Mesenchymal stem cell (in vitro differentiated cells and primary cell): ENCODE measurements at regions not wholly inside any gene's neighbourhood (a gene's known extent, or its start where the extent isn't known, plus 50 kb on each side); places are given as distances from the start of the nearest gene placed in this dataset.

Source experiments
- DNase-seq: peaks from one replicate; pipeline ENCODE4 v3.0.0-alpha.2; 2013
- H2AFZ ChIP-seq: one replicate; pipeline ENCODE4 v1.6.1; 2013; ENCODE audit warnings: low read depth, mild to moderate bottlenecking, control low read depth, inconsistent platforms, low read length, moderate library complexity
- H2AK5ac ChIP-seq: 2 replicates; pipeline ENCODE4 v1.6.1; 2013; ENCODE audit warnings: low read length, moderate library complexity, mild to moderate bottlenecking, inconsistent platforms; ENCODE audit not compliant: severe bottlenecking
- H2BK120ac ChIP-seq: one replicate; pipeline ENCODE4 v1.6.1; 2013; ENCODE audit warnings: low read depth, mild to moderate bottlenecking, inconsistent platforms, low read length, moderate library complexity
- H2BK12ac ChIP-seq, 2 experiments: one replicate each; pipeline ENCODE4 v1.6.1; 2013; ENCODE audit warnings: inconsistent platforms in 2 of 2, low read length in 2 of 2, mild to moderate bottlenecking in 2 of 2, moderate library complexity in 2 of 2, control low read depth in 1 of 2
- H2BK15ac ChIP-seq: one replicate; pipeline ENCODE4 v1.6.1; 2013; ENCODE audit warnings: mild to moderate bottlenecking, low read depth, inconsistent platforms; ENCODE audit not compliant: poor library complexity, severe bottlenecking
- H2BK5ac ChIP-seq: 2 replicates; pipeline ENCODE4 v1.6.1; 2013; ENCODE audit warnings: low read depth, mild to moderate bottlenecking, low read length, control low read depth, inconsistent platforms; ENCODE audit not compliant: poor library complexity, severe bottlenecking
- H3K14ac ChIP-seq, 2 experiments: one replicate each; pipeline ENCODE4 v1.6.1; 2013; ENCODE audit warnings: inconsistent platforms in 2 of 2, low read length in 2 of 2, control low read depth in 1 of 2, mild to moderate bottlenecking in 1 of 2, moderate library complexity in 1 of 2
- H3K18ac ChIP-seq, 2 experiments: one replicate each; pipeline ENCODE4 v1.6.1; 2013; ENCODE audit warnings: inconsistent platforms in 2 of 2, low read length in 2 of 2, control low read depth in 1 of 2, low read depth in 1 of 2, mild to moderate bottlenecking in 1 of 2
- H3K23ac ChIP-seq, 2 experiments: one replicate each; pipeline ENCODE4 v1.6.1; 2013; ENCODE audit warnings: inconsistent platforms in 2 of 2, low read length in 2 of 2, mild to moderate bottlenecking in 2 of 2, moderate library complexity in 2 of 2, control low read depth in 1 of 2
- H3K27ac ChIP-seq: 2 replicates; pipeline ENCODE4 v1.5.1; 2013; ENCODE audit warnings: mild to moderate bottlenecking, moderate library complexity, low read length, control low read depth, inconsistent platforms; ENCODE audit not compliant: poor library complexity, severe bottlenecking
- H3K27me3 ChIP-seq, 2 experiments: 2 replicates each; pipeline versions ENCODE4 v1.6.1 to v1.7.0; 2013; ENCODE audit warnings: low read length in 2 of 2, mild to moderate bottlenecking in 2 of 2, moderate library complexity in 2 of 2, control low read depth in 1 of 2, inconsistent platforms in 1 of 2; ENCODE audit not compliant: control insufficient read depth in 1 of 2, insufficient read depth in 1 of 2
- H3K36me3 ChIP-seq, 2 experiments: 2 replicates each; pipeline versions ENCODE4 v1.6.1 to v1.7.0; 2013; ENCODE audit warnings: low read length in 2 of 2, control low read depth in 1 of 2, inconsistent platforms in 1 of 2, low read depth in 1 of 2, mild to moderate bottlenecking in 1 of 2; ENCODE audit not compliant: insufficient read depth in 2 of 2, control insufficient read depth in 1 of 2
- H3K4ac ChIP-seq, 2 experiments: one replicate each; pipeline ENCODE4 v1.6.1; 2013; ENCODE audit warnings: inconsistent platforms in 2 of 2, low read length in 2 of 2, mild to moderate bottlenecking in 2 of 2, moderate library complexity in 2 of 2, control low read depth in 1 of 2, low read depth in 1 of 2
- H3K4me1 ChIP-seq: 2 replicates; pipeline ENCODE4 v1.6.1; 2013; ENCODE audit warnings: low read depth, low read length, control low read depth; ENCODE audit not compliant: control insufficient read depth, insufficient read depth
- H3K4me2 ChIP-seq: 2 replicates; pipeline ENCODE4 v1.6.1; 2013; ENCODE audit warnings: low read length, mild to moderate bottlenecking, inconsistent platforms; ENCODE audit not compliant: poor library complexity, severe bottlenecking
- H3K4me3 ChIP-seq, 2 experiments: 2 replicates each; pipeline versions ENCODE4 v1.5.1 to v1.7.0; 2013; ENCODE audit warnings: low read length in 2 of 2, mild to moderate bottlenecking in 2 of 2, control low read depth in 1 of 2, low read depth in 1 of 2; ENCODE audit not compliant: insufficient read depth in 1 of 2
- H3K79me1 ChIP-seq: replicated peaks from 2 replicates; pipeline ENCODE4 v1.6.1; 2013; ENCODE audit warnings: mild to moderate bottlenecking, control low read depth, low read length, inconsistent platforms; ENCODE audit not compliant: poor library complexity, severe bottlenecking
- H3K9ac ChIP-seq: 2 replicates; pipeline ENCODE4 v1.7.0; 2013; ENCODE audit warnings: mild to moderate bottlenecking, low read length, moderate library complexity
- H3K9me3 ChIP-seq: 2 replicates; pipeline ENCODE4 v1.7.0; 2013; ENCODE audit warnings: mild to moderate bottlenecking, low read length; ENCODE audit not compliant: control insufficient read depth
- H4K8ac ChIP-seq: one replicate; pipeline ENCODE4 v1.6.1; 2013; ENCODE audit warnings: inconsistent platforms, mild to moderate bottlenecking, low read length, moderate library complexity
- H4K91ac ChIP-seq: one replicate; pipeline ENCODE4 v1.6.1; 2013; ENCODE audit warnings: mild to moderate bottlenecking, low read length, inconsistent platforms
- WGBS: methylation state at CpG from one replicate; pipeline ENCODE4 v1.1.7; 2013; ENCODE audit warnings: mixed read lengths; 5-methylcytosine and 5-hydroxymethylcytosine counted together

GRCh38 chr6:26232306-26232939 is 132.6 kb upstream of the BTN3A2 start:
- 77% methylated on average over 7 of the region's 7 CpGs for WGBS

GRCh38 chr6:26232940-26233648 is 131.9 kb upstream of the BTN3A2 start:
- Histone ChIP-seq H2AFZ (peak overlapping the region; percentile 8), H2BK120ac (no peak overlapping the region), H4K8ac (peak overlapping the region; percentile 91), H2AK5ac (no peak overlapping the region), H3K36me3 (no peaks in the 10 kb centered on the region), H2BK12ac (no peak overlapping the region), H2BK15ac (peak overlapping the region; percentile 67), H3K79me1 (no peaks in the 10 kb centered on the region), H3K14ac (peak overlapping the region in 1 of 2 experiments; percentile 44), H3K4me2 (peak overlapping the region; percentile 99), H3K4ac (peak overlapping the region in 1 of 2 experiments; percentile 91), H4K91ac (no peak overlapping the region), H3K27me3 (peaks cover 0 to 57% of the 10 kb centered on the region in 2 experiments), H3K18ac (peak overlapping the region; percentile 28 to 78), H3K4me1 (peaks cover 10% of the 10 kb centered on the region), H2BK5ac (no peak overlapping the region), H3K27ac (no peak overlapping the region), H3K9ac (peak overlapping the region; percentile 51), H3K23ac (no peak overlapping the region), H3K9me3 (no peaks in the 10 kb centered on the region), H3K4me3 (peak overlapping the region in 1 of 2 experiments; percentile 81)
- DNase-seq, result no peak
- 38% methylated on average over 34 of the region's 34 CpGs for WGBS

More at GRCh38 chr6:26232306-26232939, 132.6 kb upstream of the BTN3A2 start:
- Histone ChIP-seq H2BK5ac (no peak overlapping the region), H3K4me3 (no peak overlapping the region), H2BK12ac (no peak overlapping the region), H3K27ac (no peak overlapping the region), H4K8ac (no peak overlapping the region), H2AK5ac (no peak overlapping the region), H3K18ac (no peak overlapping the region), H3K9ac (no peak overlapping the region), H3K23ac (no peak overlapping the region), H3K4me1 (peaks cover 10% of the 10 kb centered on the region), H2BK15ac (no peak overlapping the region), H3K14ac (no peak overlapping the region), H3K4me2 (no peak overlapping the region), H3K79me1 (no peaks in the 10 kb centered on the region), H2BK120ac (no peak overlapping the region), H3K36me3 (no peaks in the 10 kb centered on the region), H3K9me3 (no peaks in the 10 kb centered on the region), H4K91ac (no peak overlapping the region), H2AFZ (no peak overlapping the region), H3K4ac (no peak overlapping the region), H3K27me3 (peaks cover 0 to 56% of the 10 kb centered on the region in 2 experiments)
- DNase-seq, result no peak

GRCh38 chr6:26233649-26234420 is 131.2 kb upstream of the BTN3A2 start:
- Histone ChIP-seq H3K4ac (peak overlapping the region in 1 of 2 experiments; percentile 91), H2BK12ac (peak overlapping the region in 1 of 2 experiments; percentile 54), H2BK15ac (peak overlapping the region; percentile 90), H2BK5ac (no peak overlapping the region), H3K27ac (peak overlapping the region; percentile 56), H3K79me1 (no peaks in the 10 kb centered on the region), H3K18ac (peak overlapping the region; percentile 28 to 78), H3K14ac (peak overlapping the region in 1 of 2 experiments; percentile 44), H3K4me2 (peak overlapping the region; percentile 99), H2AFZ (peak overlapping the region; percentile 42), H3K4me1 (peaks cover 10% of the 10 kb centered on the region), H3K9ac (peak overlapping the region; percentile 72), H3K36me3 (no peaks in the 10 kb centered on the region), H2AK5ac (no peak overlapping the region), H2BK120ac (no peak overlapping the region), H3K23ac (no peak overlapping the region), H3K9me3 (no peaks in the 10 kb centered on the region), H4K91ac (peak overlapping the region; percentile 32), H3K27me3 (peaks cover 0 to 57% of the 10 kb centered on the region in 2 experiments), H4K8ac (peak overlapping the region; percentile 91), H3K4me3 (peak overlapping the region; percentile 42 to 81)
- peak; percentile 81 for DNase-seq
- 3% methylated on average over 32 of the region's 32 CpGs for WGBS
